ENCODE measurements at regions not wholly inside any gene's neighbourhood (a gene's known extent, or its start where the extent isn't known, plus 50 kb on each side); places are given as distances from the start of the nearest gene placed in this dataset.
"Not testable (repeated sequence)": the region's sequence is repeated elsewhere in the genome, so short reads cannot be mapped to it uniquely, and the experiment has no call there.

- DNase-seq = no peak
- TF ChIP-seq GATA1 (IDR thresholded peaks at IDR 0.05; ENCODE audit: low read depth, low read length) = no peak
- TF ChIP-seq POLR2A (IDR thresholded peaks at IDR 0.05; ENCODE audit: low read length) = no peak
Measured at GRCh38 chr3:35276568-35276967, 362.8 kb upstream of the ARPP21 start.

GRCh38 chr3:35291471-35292236, 347.7 kb upstream of the ARPP21 start:
- no peak for TF ChIP-seq GATA1 (IDR thresholded peaks at IDR 0.05; ENCODE audit: low read depth, low read length)
- TF ChIP-seq POLR2A (IDR thresholded peaks at IDR 0.05; ENCODE audit: low read length) = no peak

GRCh38 chr3:35292568-35292967, 346.8 kb upstream of the ARPP21 start:
- no peak for TF ChIP-seq POLR2A (IDR thresholded peaks at IDR 0.05; ENCODE audit: low read length)
- TF ChIP-seq GATA1 (IDR thresholded peaks at IDR 0.05; ENCODE audit: low read depth, low read length) = no peak
- DNase-seq = no peak

More at GRCh38 chr3:35291471-35292236, 347.7 kb upstream of the ARPP21 start:
- DNase-seq = no peak

- no peak for DNase-seq
Measured at GRCh38 chr3:35295906-35296305, 343.4 kb upstream of the ARPP21 start.

GRCh38 chr3:35296533-35296932, 342.8 kb upstream of the ARPP21 start:
- no peak for DNase-seq
- no peak for TF ChIP-seq POLR2A (IDR thresholded peaks at IDR 0.05; ENCODE audit: low read length)
- no peak for TF ChIP-seq GATA1 (IDR thresholded peaks at IDR 0.05; ENCODE audit: low read depth, low read length)

More at GRCh38 chr3:35295906-35296305, 343.4 kb upstream of the ARPP21 start:
- TF ChIP-seq POLR2A (IDR thresholded peaks at IDR 0.05; ENCODE audit: low read length) (no peak), GATA1 (IDR thresholded peaks at IDR 0.05; ENCODE audit: low read depth, low read length) (no peak)

- not testable (repeated sequence) for DNase-seq
Measured at GRCh38 chr3:35296944-35297343, 342.4 kb upstream of the ARPP21 start.

GRCh38 chr3:35305406-35305805, 333.9 kb upstream of the ARPP21 start:
- TF ChIP-seq POLR2A (IDR thresholded peaks at IDR 0.05; ENCODE audit: low read length) = no peak
- no peak for DNase-seq

- no peak for DNase-seq
- TF ChIP-seq GATA1 (IDR thresholded peaks at IDR 0.05; ENCODE audit: low read depth, low read length) = no peak
- TF ChIP-seq POLR2A (IDR thresholded peaks at IDR 0.05; ENCODE audit: low read length) = no peak
Measured at GRCh38 chr3:35307296-35307695, 332.0 kb upstream of the ARPP21 start.

GRCh38 chr3:35316841-35317240, 322.5 kb upstream of the ARPP21 start:
- not testable (repeated sequence) for DNase-seq

- no peak for DNase-seq
- TF ChIP-seq POLR2A (IDR thresholded peaks at IDR 0.05; ENCODE audit: low read length) (no peak), GATA1 (IDR thresholded peaks at IDR 0.05; ENCODE audit: low read depth, low read length) (no peak)
Measured at GRCh38 chr3:35320646-35321407, 318.5 kb upstream of the ARPP21 start.

- no peak for DNase-seq
- no peak for TF ChIP-seq GATA1 (IDR thresholded peaks at IDR 0.05; ENCODE audit: low read depth, low read length)
- no peak for TF ChIP-seq POLR2A (IDR thresholded peaks at IDR 0.05; ENCODE audit: low read length)
Measured at GRCh38 chr3:35322070-35322469, 317.3 kb upstream of the ARPP21 start.

GRCh38 chr3:35335703-35336102, 303.6 kb upstream of the ARPP21 start:
- DNase-seq = no peak
- no peak for TF ChIP-seq GATA1 (IDR thresholded peaks at IDR 0.05; ENCODE audit: low read depth, low read length)
- TF ChIP-seq POLR2A (IDR thresholded peaks at IDR 0.05; ENCODE audit: low read length) = no peak

GRCh38 chr3:35336601-35337000, 302.7 kb upstream of the ARPP21 start:
- no peak for DNase-seq
- TF ChIP-seq POLR2A (IDR thresholded peaks at IDR 0.05; ENCODE audit: low read length) (no peak), GATA1 (IDR thresholded peaks at IDR 0.05; ENCODE audit: low read depth, low read length) (no peak)

- TF ChIP-seq POLR2A (IDR thresholded peaks at IDR 0.05; ENCODE audit: low read length) (no peak), GATA1 (IDR thresholded peaks at IDR 0.05; ENCODE audit: low read depth, low read length) (no peak)
- DNase-seq = no peak
Measured at GRCh38 chr3:35338186-35338585, 301.1 kb upstream of the ARPP21 start.

- no peak for DNase-seq
- TF ChIP-seq POLR2A (IDR thresholded peaks at IDR 0.05; ENCODE audit: low read length) = no peak
- TF ChIP-seq GATA1 (IDR thresholded peaks at IDR 0.05; ENCODE audit: low read depth, low read length) = no peak
Measured at GRCh38 chr3:35380196-35380595, 259.1 kb upstream of the ARPP21 start.
